NCI-H1436 (cell line): ENCODE measurements at regions not wholly inside any gene's neighbourhood (a gene's known extent, or its start where the extent isn't known, plus 50 kb on each side); places are given as distances from the start of the nearest gene placed in this dataset.
"Not testable (repeated sequence)": the region's sequence is repeated elsewhere in the genome, so short reads cannot be mapped to it uniquely, and the experiment has no call there.

ENCODE experiments used
- DNase-seq: peaks from one replicate; lab custom pipeline; 2025; lab: John Stamatoyannopoulos, UW

DNA sequence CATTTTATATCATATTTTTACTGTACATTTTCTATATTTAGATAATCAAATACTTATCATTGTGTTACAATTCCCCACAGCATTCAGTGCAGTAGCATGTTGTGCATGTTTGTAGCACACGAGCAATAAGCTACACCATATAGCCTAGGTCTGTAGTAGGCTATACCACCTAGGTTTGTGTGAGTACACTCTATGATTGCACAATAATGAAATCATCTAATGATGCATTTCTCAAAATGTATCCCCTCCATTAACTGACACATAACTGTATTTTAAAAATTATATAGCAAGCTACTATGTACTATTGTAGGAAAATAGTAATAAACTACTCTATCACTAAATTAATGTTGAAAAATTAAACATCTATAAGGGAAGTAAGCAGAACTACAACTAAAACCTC, 518.4 kb upstream of the PABPC4L start:
- DNase-seq: no peak

DNA sequence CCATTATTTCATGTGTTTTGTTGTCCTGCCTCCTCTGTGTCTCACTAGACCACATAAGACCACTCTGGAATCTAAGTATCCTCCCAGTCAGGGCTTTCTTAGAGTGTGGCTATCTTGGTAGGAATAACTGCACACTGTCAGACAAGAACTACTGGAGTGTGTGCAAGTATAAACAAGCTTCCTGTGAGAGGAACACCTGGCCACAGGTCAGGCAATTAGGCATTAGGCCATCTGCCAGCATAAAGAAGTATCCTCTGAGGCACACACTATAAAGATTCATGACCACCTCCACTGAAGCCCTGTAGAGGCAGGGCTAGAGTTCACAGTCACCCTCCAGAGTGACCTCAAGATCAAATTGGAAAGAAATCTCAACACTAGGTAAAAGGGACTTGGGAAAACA, 507.0 kb upstream of the PABPC4L start:
- DNase-seq: no peak

DNA sequence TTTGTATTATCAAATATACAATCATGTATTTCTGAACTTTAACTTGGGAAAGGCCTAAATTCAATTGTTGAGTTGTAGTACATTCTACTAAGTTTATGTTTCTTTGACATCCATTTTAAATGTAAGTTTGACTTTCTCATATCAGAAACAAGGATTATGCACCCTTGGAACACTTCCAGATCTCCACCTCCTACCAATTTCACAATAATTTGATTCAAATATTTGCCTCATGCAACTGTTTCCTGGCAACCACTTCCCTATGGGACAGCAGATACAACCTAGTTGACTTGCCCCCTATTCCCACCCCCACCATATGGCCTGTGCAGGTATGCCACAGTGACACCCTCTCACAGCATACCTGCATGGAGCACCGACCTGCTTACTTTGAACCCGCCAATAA, 506.4 kb upstream of the PABPC4L start:
- no peak for DNase-seq

DNA sequence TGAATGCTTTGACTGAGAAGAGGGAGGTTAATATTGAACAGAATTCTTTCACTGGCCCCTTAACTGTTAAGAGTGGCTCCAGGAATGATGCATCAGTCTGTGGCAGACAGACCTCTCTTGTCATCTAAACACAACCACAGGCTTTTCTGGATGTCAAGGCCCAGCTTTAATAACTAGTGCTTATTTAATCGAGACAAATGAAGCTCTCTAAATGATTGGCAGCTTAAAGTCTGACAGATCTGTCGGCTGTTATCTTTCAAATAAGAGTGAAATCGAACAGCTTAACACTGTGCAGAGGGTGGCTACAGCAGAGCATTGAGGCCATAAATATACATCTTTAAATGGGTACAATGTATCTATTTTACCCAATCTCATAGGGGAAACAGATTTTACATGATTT, 500.8 kb upstream of the PABPC4L start:
- no peak for DNase-seq

DNA sequence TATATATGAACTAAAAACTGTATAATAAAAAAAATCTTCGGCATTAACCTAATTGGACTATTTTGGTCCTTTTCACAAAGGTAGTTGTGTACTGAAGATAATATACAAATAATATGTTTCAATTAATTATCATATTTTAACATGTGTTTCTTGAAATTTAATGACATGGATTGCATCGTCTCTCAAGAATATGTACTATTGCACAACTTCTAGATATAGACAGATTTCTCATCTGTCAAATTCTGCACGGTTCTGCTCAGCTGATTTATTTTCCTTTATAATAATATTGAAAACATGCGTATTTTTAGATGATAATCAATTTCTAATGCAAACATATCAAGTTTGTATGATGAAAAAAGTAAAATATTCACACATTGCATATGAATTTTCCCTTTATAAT, 498.7 kb upstream of the PABPC4L start:
- no peak for DNase-seq

DNA sequence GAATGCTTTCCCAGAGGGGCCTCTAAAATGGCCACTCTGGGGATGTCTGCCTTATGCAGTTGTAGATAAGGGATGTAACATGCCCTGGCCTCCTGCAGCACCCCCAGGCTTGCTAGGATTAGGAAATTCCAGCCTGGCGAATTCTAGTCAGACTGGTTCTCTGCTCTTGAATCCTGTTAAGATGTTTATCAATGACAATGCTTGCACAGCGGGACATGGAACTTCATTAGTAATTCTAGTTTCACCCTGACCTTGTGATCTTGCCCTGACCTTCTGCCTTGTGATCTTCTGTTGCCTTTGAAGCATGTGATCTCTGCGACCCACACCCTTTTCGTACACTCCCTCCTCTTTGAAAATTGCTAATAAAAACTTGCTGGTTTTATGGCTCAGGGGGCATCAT, 497.2 kb upstream of the PABPC4L start:
- DNase-seq: not testable (repeated sequence)

DNA sequence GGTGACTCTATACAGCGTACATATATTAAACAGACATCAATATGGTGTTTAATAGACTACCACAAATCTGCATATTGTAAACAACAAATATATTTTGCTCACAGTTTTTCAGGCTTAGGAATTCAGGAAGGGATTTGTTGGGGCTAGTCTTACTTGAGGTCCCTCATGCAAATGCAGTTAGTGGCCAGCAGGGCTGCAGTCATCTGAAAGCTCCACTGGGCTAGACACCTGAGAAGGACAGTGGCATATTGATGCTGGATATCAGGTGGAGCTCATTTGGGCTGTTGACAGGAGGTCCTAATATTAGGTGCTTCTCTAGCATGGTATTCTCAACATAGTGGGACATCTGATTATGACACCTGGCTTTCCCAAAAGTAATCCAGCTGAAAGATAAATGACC, 493.8 kb upstream of the PABPC4L start:
- no peak for DNase-seq

DNA sequence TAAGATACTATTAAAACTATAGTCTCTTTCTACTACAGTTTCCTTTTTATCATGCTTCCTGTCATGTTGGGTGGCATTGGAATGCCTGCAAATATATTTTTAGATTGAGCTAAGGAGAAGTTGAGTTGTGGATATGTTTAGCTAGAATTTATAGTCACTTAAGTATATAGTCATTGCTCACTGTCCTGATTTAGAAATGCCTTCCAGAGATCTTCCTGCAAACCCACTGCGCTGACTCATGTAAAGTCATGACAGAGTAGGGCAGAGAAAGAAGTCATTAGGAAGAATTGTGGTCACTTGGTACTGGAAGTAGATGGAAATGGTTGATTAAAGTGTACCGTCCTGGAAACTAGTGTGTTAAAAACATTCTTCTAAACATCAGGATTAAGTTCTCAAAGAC, 490.3 kb upstream of the PABPC4L start:
- DNase-seq: no peak

DNA sequence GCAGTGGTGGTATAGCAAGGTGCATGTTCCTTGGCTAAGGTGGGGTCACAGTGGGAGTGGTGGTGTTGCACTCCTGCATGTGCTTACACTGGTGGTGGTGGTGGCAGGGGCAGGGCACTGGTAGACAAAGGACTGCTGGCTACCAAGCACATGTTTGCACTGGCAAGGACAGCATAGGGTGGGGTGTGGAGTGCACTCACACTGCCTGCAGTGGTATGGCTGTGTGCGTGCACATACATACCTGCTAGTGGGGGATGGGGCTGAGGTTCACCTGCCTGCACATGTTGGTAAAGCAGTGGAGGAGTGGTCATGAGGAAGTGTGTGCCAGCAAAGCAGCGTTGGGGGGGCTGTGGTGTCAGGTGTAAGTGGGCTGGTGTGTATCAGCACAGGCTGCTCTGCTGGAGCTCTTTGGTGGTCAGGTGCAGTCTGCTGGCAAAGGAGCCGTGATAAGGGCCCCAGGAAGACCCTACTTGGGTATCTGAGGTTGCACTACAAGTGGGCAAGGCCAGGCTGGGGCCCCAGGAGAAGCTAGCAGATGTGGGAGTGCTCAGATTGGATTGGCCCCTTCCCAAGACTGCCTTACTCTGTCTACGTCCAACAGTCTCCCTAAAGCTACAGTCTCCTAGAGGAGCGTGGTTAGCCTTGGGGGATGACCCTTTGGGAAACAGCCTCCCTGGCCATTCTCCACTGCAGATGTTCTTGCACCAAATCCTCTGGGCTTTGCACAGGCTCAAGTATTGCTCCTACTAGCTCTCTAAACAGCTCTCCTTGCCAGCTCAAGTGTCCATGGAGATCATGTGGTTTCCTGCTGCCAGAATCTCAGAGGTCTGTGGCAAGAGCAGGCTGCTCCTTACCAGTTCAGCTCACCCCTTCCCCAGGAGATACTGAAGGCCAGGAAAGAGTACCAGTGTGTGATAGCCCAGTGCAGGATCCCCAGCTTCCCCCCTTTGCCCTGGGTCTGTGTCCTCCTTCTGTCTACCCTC, 486.3 kb upstream of the PABPC4L start:
- DNase-seq: no peak

DNA sequence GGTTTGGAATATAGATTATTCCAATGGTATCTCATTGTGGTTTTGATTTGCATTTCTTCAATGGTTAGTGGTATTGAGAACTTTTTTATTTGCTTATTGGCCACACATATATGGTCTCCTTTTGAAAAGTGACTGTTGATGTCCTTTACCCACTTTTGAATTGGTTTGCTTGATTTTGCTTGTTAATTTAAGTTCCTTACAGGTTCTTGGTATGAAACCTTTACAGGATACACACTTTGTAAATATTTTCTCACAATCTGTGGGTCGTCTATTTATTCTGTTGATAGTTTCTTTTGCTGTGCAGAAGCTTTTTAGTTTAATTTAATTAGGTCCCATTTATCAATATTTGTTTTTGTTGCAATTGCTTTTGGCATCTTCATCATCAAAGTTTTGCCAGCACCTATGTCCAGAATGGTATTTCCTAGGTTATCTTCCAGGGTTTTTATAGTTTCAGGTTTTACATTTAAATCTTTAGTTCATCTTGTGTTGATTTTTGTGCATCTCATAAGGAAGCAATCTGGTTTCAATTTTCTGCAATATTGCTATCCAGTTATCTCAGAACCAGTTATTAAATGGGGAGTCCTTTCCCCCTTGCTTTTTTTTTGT, 475.7 kb upstream of the PABPC4L start:
- no peak for DNase-seq

DNA sequence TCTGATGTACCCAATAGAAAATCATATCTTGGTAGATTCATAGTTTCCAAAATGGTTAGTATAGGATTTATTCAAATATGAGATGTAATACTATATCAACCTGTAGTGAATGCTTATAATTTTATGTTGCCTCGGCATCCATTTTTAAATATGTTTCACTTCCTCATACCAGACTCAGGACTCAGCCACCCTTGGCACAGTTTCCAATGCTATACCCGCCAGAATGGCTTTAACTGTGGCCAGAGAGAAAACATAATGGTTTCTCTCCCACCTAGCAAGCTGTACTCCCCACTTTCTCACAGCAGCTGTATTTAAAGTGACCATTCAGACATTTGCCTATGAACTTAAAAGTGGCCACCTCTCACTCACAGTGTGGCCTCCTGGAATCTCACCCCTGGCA, 466.6 kb upstream of the PABPC4L start:
- DNase-seq: no peak

DNA sequence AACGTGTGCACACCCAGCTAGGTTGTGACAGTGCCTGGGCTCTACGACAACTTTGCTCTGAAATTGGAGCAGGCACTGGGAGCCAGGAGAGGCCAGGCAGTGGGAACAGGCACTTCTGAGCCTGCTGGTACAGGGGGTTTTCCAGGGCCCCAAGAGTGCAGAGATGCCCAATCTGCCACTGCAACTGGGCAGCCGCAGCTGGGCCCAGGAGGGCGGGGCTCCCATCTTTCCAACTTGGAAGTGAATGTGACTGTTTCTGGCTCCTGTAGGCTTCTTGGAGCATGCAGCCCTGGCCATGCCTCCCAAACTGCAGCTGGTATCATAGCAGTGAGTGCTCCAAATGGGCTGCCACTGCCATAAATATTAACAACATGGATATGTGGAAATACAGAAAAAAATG, 465.1 kb upstream of the PABPC4L start:
- DNase-seq: no peak

DNA sequence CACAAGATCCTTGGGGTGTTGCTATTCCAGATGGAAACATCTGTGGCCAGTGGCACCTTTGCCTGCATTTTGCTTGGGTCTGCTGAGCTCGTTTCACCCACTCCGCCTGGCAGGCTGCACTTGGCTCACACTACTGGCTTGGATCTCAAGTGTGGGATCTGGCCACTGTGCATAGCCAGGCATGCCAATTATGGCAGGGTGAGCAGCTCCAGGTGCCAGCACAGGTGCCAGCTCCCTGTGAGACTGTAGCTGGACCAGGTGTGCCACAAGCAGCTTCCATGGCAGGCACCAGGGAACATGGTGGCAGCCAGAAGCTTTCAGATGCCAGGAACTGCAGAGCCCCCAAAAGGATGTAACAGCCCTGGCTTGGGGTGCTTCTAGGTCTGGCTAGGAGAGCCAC, 463.8 kb upstream of the PABPC4L start:
- DNase-seq: no peak

DNA sequence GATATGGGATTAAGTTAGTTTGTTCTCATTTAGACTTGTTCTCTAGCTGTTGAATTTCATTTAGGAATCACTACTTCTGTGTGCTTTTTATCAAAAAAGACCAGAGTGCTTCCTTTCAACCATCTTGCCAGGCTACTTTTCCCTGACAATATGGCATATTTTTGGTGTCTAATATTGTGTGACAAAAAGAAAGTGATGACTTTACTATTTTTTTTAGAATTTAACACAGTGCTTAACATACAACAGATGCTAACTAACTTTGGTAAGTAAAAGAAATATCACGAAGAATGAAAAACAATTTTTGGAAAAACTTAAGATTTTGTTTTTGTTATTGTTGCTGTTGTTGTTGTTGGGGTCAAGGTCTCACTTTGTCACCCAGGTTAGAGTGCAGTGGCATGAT, 462.2 kb upstream of the PABPC4L start:
- DNase-seq: no peak

DNA sequence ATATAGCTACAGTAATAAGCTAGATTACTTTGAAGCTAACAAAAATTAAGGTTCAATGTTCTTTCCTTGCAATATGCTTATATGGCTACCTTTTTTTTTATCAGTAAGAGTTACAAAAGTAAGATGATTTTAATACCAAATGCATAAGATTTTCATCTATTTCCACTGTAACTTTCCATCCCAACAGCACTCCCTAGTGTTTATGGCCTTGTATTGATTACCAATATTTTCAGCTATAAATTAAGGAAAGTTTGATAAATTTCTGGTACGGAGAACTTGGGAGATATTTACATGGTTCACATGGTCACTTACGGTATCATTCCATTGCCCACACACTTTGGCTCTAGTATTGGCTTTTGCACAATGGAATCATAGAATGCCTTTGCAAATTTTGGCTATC, 448.9 kb upstream of the PABPC4L start:
- no peak for DNase-seq

DNA sequence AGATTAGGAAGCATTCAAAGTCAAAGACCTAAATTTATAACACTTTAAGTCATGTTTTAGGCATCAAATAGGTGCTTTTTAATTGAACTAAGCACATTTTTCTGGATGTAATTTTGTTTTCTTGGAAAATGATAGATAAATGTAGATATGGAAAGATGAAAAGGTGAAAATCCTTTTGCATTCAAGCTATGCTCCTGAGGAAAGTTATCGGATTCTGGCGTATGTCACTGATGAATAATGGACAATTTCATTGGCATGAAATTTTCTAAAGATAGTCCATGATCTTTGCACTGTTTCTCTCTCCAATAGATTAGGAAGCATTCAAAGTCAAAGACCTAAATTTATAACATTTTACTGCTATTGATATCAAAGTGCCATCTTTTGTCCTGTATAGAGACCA, 444.2 kb upstream of the PABPC4L start:
- no peak for DNase-seq

DNA sequence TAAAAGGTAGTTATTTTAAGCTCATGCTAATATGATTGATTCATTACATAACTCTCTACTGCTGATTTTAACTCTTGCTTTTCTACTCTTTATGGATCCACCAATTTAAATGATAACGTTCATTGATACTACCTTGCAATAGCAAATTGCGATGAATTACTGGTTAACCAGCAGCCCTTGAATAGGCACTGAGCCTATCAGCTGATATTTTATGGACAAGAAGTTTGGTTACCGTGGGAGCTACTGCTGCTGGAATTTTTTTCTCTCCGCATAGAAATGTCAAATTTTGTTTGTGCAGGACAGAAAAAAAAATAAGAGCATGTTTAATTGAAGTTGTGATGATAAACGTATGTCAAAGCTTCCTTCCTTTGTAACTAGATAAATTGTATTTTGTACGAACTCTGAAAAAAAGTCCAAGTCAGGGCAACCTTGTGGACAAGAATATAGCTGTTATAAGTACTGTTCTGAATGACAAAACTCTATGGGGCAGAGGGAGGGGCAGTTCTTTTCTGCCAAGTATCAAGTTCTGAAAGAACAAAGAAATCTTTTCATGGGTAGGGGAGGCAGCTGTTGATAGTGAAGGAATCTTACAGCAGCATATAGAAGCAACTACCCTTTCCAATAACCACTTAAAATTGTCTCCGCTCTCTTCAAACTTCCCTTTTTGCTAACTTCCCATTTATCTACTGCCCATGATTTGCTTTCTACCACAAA, 434.9 kb upstream of the PABPC4L start:
- no peak for DNase-seq

DNA sequence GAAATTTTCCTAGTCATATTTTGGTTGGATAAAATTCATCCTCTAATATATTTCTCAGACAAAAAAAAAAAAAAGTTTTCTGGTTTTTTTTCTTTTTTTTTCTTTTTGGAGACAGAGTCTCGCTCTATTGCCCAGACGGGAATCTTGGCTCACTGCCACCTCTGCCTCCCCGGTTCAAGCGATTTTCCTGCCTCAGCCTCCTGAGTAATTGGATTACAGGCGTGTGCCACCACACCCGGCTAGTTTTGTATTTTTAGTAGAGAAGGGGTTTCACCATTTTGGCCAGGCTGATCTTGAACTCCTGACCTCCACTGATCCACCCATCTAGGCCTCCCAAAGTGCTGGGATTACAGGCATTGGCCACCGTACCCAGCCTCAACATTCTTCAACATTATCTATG, 432.7 kb upstream of the PABPC4L start:
- DNase-seq: no peak

DNA sequence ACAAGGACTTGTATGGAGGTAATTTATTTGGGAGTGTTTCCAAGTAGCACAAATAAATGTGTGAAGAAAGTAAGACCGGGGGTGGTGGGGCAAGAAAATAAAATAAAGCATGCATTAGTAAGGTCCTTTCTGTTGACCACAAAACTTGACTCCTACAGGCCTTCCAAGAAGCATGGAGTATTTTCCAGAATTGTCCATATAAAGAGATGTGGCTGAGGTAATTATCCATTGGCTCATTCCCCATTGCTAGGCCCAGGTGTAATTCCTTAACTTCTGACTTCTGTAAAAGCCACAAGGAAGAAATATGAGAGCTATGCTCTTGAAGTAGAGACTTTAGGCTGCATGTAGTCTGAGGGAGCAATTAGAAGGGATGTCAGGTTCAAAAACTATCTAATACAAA, 430.5 kb upstream of the PABPC4L start:
- no peak for DNase-seq

DNA sequence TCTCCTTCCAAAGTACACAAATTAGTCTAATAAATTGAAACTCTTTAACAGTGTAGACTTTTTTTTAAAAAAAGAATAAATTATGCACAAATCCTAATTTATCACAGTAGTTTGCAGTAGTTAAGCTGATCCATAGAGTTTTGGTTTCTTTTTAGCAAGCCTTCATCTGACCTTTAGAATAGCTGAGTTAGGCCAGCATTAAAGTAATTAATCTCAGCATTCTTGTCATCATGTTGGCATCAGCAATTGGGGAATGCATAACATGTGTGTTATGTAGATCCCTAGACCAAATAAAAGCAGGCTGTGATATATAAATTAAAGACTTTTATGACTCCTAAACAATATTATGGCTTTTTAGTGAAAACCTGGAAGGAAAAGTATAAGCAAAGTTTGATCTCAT, 426.5 kb upstream of the PABPC4L start:
- DNase-seq: no peak

DNA sequence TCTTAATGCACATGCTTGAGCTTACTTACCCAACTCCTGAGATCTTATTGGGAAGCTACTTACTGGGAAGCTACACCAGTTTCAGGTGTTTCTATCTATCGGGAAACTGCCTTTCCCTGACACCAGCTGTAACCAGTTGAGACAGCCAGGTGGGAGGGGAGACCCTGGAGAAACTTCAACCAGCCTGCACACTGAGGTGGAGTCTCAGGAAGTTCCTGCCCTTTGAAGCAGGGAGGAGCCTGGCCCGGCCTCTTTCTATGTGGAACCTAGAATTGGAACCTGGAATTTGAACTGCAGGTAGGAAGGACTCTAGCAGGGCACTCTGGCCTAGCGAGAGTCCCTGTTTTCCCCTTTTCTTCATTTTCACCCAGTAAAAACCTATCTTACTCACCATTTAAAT, 425.8 kb upstream of the PABPC4L start:
- DNase-seq: no peak

DNA sequence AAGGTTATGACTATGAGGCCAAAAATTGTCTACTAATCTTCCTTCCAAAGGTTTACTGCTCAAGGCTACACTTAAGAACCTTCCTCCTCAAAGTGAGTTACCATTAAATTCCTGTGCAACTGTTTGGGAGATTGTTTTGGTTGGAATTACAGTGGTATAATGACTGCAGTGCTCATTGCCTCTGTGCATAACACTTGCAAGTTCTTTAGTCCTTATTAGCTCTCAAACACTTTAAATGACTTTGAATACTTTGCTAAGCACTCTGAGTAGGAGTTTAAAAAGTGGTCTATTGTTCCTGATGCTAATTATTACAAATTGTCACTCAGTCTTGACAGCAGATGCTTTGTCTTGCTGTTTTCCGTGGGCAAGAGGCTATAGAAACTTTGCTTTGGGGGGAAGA, 422.8 kb upstream of the PABPC4L start:
- no peak for DNase-seq
